ENCODE measurements at regions not wholly inside any gene's neighbourhood (a gene's known extent, or its start where the extent isn't known, plus 50 kb on each side); places are given as distances from the start of the nearest gene placed in this dataset.

DNA sequence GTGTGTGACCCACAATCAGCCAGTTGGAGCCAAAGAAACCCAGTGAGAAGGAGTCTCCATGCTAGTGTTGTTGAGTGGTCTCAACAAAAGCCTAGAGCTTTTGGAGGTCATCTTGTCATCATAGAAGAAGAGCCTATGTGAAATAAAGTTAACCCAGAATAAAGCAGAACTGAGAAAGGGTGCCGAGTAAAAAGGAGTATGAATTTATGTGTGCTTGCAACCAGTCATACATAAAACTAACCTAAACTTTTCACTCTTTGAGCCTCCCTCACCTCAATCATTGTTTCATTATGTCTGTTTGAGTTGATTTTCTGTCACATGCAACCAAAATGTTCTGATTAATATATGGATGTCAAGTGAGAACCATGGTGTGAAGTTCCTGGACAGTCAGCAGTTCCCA lies 599.3 kb upstream of the ZEB2 start:
- Histone ChIP-seq H3K79me2 (ENCODE audit: control insufficient read depth, insufficient read depth, low read length) (no peaks in the 10 kb centered on the region), H3K36me3 (replicated peaks in 1 of 2; ENCODE audit: control extremely low read depth in 1 of 2, control insufficient read depth in 1 of 2, extremely low read depth in 1 of 2, insufficient read depth in 2 of 2, low read length in 1 of 2) (no peaks in the 10 kb centered on the region), H3K27ac (ENCODE audit: low read length in 2 of 2) (no peak overlapping the region), H4K20me1 (ENCODE audit: control insufficient read depth, insufficient read depth, low read length, poor library complexity, severe bottlenecking) (no peaks in the 10 kb centered on the region), H3K27me3 (replicated peaks in 1 of 4; ENCODE audit: control extremely low read depth in 1 of 4, control insufficient read depth in 3 of 4, insufficient read depth in 4 of 4, low read length in 3 of 4) (no peaks in the 10 kb centered on the region), H3K9me3 (ENCODE audit: control extremely low read depth in 1 of 3, control insufficient read depth in 2 of 3, insufficient read depth in 1 of 3, low read length in 2 of 3) (no peaks in the 10 kb centered on the region), H3K4me1 (ENCODE audit: control insufficient read depth in 2 of 2, insufficient read depth in 2 of 2, low read length in 2 of 2) (no peaks in the 10 kb centered on the region), H3K4me3 (ENCODE audit: control extremely low read depth in 1 of 5, extremely low read depth in 1 of 5, insufficient read depth in 1 of 5, low read depth in 2 of 5, low read length in 4 of 5) (no peak overlapping the region), H3K9ac (ENCODE audit: low read length) (no peak overlapping the region), H2AFZ (ENCODE audit: insufficient read depth, low read depth, low read length, poor library complexity, severe bottlenecking) (peak overlapping the region; percentile 3), H3K4me2 (replicated peaks; ENCODE audit: low read depth, low read length, poor library complexity, severe bottlenecking) (no peak overlapping the region)
- Mint-ChIP-seq H3K4me3 (no peak overlapping the region), H3K4me1 (peaks cover 11% of the 10 kb centered on the region), H3K27me3 (no peaks in the 10 kb centered on the region), H3K9me3 (ENCODE audit: insufficient read depth) (no peaks in the 10 kb centered on the region), H3K27ac (no peak overlapping the region)
- CTCF ChIA-PET, result no interaction called here
- ATAC-seq (ENCODE audit: low read depth) (no peak), DNase-seq (no peak)
- POLR2A ChIA-PET, result no interaction called here
- TF ChIP-seq EZH2 (IDR thresholded peaks at IDR 0.05; ENCODE audit: borderline replicate concordance, insufficient read depth, low read depth, low read length, poor library complexity, severe bottlenecking), result no peak
- TF ChIP-seq, protein P1, sequence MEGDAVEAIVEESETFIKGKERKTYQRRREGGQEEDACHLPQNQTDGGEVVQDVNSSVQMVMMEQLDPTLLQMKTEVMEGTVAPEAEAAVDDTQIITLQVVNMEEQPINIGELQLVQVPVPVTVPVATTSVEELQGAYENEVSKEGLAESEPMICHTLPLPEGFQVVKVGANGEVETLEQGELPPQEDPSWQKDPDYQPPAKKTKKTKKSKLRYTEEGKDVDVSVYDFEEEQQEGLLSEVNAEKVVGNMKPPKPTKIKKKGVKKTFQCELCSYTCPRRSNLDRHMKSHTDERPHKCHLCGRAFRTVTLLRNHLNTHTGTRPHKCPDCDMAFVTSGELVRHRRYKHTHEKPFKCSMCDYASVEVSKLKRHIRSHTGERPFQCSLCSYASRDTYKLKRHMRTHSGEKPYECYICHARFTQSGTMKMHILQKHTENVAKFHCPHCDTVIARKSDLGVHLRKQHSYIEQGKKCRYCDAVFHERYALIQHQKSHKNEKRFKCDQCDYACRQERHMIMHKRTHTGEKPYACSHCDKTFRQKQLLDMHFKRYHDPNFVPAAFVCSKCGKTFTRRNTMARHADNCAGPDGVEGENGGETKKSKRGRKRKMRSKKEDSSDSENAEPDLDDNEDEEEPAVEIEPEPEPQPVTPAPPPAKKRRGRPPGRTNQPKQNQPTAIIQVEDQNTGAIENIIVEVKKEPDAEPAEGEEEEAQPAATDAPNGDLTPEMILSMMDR (IDR thresholded peaks at IDR 0.05), result no peak
- intact Hi-C loops (cut with micrococcal nuclease), result no loop called here
- no CpG with 5 or more reads among the region's 1 CpG for WGBS (ENCODE audit: insufficient coverage)

DNA sequence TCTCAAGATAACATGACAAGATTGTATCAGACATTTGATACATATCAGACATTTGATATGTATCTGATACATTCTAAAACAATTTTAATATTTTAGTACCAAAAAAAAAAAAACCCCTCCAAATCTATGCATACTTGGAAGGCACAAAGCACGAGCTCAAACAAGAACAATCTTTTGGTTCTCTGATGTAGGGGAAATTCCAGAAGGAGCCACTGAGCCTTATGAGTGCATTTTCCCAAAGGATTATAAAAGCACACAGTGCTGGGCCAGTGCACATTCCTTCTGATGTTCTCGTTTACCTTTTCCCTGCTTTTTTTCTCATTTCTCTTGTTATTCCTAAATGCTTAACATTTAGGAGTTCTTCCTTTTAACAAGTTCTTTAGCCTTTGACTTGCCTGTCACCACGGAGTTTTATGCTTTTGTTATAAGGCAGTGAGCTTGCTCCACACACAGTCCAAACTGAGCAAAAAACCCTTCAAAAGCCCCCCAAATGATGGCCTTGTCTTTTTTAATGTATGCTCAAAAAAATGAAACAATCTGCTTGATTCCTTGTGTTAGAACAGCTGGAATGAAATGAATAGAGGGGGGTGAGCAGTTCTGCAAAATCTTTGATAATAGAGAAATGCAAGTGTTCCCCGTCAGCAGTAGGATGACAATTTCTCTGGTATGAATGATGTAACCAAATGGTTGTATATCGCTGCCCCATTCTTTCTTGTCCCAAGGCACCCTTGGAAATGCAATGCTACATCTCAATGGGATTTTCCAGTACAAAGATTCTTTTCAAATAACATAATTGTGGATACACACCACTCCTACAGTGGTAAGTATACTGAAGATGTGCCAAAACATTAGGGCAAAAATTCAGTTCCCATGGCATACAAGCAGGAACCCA lies 597.2 kb upstream of the ZEB2 start:
- Histone ChIP-seq H4K20me1 (ENCODE audit: control insufficient read depth, insufficient read depth, low read length, poor library complexity, severe bottlenecking) (no peaks in the 10 kb centered on the region), H3K9ac (ENCODE audit: low read length) (no peak overlapping the region), H3K27ac (ENCODE audit: low read length in 2 of 2) (no peak overlapping the region), H3K9me3 (ENCODE audit: control extremely low read depth in 1 of 3, control insufficient read depth in 2 of 3, insufficient read depth in 1 of 3, low read length in 2 of 3) (no peaks in the 10 kb centered on the region), H3K27me3 (replicated peaks in 1 of 4; ENCODE audit: control extremely low read depth in 1 of 4, control insufficient read depth in 3 of 4, insufficient read depth in 4 of 4, low read length in 3 of 4) (no peaks in the 10 kb centered on the region), H3K36me3 (replicated peaks in 1 of 2; ENCODE audit: control extremely low read depth in 1 of 2, control insufficient read depth in 1 of 2, extremely low read depth in 1 of 2, insufficient read depth in 2 of 2, low read length in 1 of 2) (no peaks in the 10 kb centered on the region), H3K4me1 (ENCODE audit: control insufficient read depth in 2 of 2, insufficient read depth in 2 of 2, low read length in 2 of 2) (no peaks in the 10 kb centered on the region), H2AFZ (ENCODE audit: insufficient read depth, low read depth, low read length, poor library complexity, severe bottlenecking) (no peak overlapping the region), H3K79me2 (ENCODE audit: control insufficient read depth, insufficient read depth, low read length) (no peaks in the 10 kb centered on the region), H3K4me2 (replicated peaks; ENCODE audit: low read depth, low read length, poor library complexity, severe bottlenecking) (no peak overlapping the region), H3K4me3 (ENCODE audit: control extremely low read depth in 1 of 5, extremely low read depth in 1 of 5, insufficient read depth in 1 of 5, low read depth in 2 of 5, low read length in 4 of 5) (no peak overlapping the region)
- intact Hi-C loops (cut with micrococcal nuclease), result no loop called here
- ChIA-PET POLR2A (no interaction called here), CTCF (no interaction called here)
- H3K9me3 Mint-ChIP-seq (ENCODE audit: insufficient read depth), result no peaks in the 10 kb centered on the region
- peaks cover 13% of the 10 kb centered on the region for H3K4me1 Mint-ChIP-seq
- no CpG with 5 or more reads among the region's 5 CpGs for WGBS (ENCODE audit: insufficient coverage)
- DNase-seq (no peak), ATAC-seq (ENCODE audit: low read depth) (no peak)
- H3K27me3 Mint-ChIP-seq, result no peaks in the 10 kb centered on the region
- no peak overlapping the region for H3K27ac Mint-ChIP-seq
- no peak for TF ChIP-seq EZH2 (IDR thresholded peaks at IDR 0.05; ENCODE audit: borderline replicate concordance, insufficient read depth, low read depth, low read length, poor library complexity, severe bottlenecking)
- TF ChIP-seq, protein P1 (IDR thresholded peaks at IDR 0.05), result no peak
- no peak overlapping the region for H3K4me3 Mint-ChIP-seq
